Spleen (tissue), 11 donors: ENCODE measurements at regions not wholly inside any gene's neighbourhood (a gene's known extent, or its start where the extent isn't known, plus 50 kb on each side); places are given as distances from the start of the nearest gene placed in this dataset.

Source experiments
- DNase-seq: peaks from one replicate; pipeline ENCODE4 v3.0.0-alpha.2; 2020
- H3K27ac ChIP-seq, 8 donors: fragments of 200-600 bp; sonication (generic) in 7 of 8; 1 replicate in 4 of 8; 2 replicates in 4 of 8; pipeline versions ENCODE4 v1.5.0 to v1.8.0; 2016 to 2021; ENCODE audit warnings: inconsistent platforms in 4 of 8, mild to moderate bottlenecking in 4 of 8, moderate library complexity in 1 of 8
- H3K27me3 ChIP-seq, 7 donors: fragments of 200-600 bp; sonication (generic) in 6 of 7; replicated peaks in 1 of 7; 1 replicate in 4 of 7; 2 replicates in 3 of 7; pipeline versions ENCODE4 v1.5.0 to v1.8.0; 2016 to 2021; ENCODE audit warnings: inconsistent platforms in 3 of 7, mild to moderate bottlenecking in 1 of 7
- H3K36me3 ChIP-seq, 6 donors: fragments of 200-600 bp; sonication (generic) in 5 of 6; 1 replicate in 4 of 6; 2 replicates in 2 of 6; pipeline versions ENCODE4 v1.5.0 to v1.8.0; 2016 to 2021; ENCODE audit warnings: inconsistent platforms in 2 of 6
- H3K4me1 ChIP-seq, 6 donors: fragments of 200-600 bp; sonication (generic) in 5 of 6; 1 replicate in 3 of 6; 2 replicates in 3 of 6; pipeline versions ENCODE4 v1.5.0 to v1.8.0; 2016 to 2021; ENCODE audit warnings: inconsistent platforms in 3 of 6
- H3K4me3 ChIP-seq, 8 donors: fragments of 200-600 bp; sonication (generic) in 7 of 8; 1 replicate in 4 of 8; 2 replicates in 4 of 8; pipeline versions ENCODE4 v1.5.0 to v1.8.0; 2016 to 2021; ENCODE audit warnings: inconsistent platforms in 4 of 8, mild to moderate bottlenecking in 4 of 8, moderate library complexity in 2 of 8
- H3K9me3 ChIP-seq, 8 donors: fragments of 200-600 bp; sonication (generic) in 7 of 8; 1 replicate in 4 of 8; 2 replicates in 4 of 8; pipeline versions ENCODE4 v1.5.0 to v1.8.0; 2016 to 2021; ENCODE audit warnings: inconsistent platforms in 4 of 8
- CTCF ChIP-seq, 11 experiments: fragments of 200-600 bp in 7 of 11; fragments of 450-650 bp in 4 of 11; sonication (generic) in 4 of 11; IDR thresholded peaks in 8 of 11; conservative IDR thresholded peaks in 3 of 11; 1 replicate in 7 of 11; 2 replicates in 4 of 11; pipeline versions ENCODE4 v1.4.0 to v1.8.0; 2016 to 2021; ENCODE audit warnings: antibody characterized with exemption in 11 of 11, inconsistent platforms in 4 of 11, mild to moderate bottlenecking in 1 of 11
- POLR2A ChIP-seq, 3 donors: fragments of 450-650 bp; IDR thresholded peaks; one replicate each; pipeline ENCODE4 v1.5.1; 2017; ENCODE audit warnings: antibody characterized with exemption in 3 of 3, mild to moderate bottlenecking in 1 of 3
- POLR2AphosphoS5 ChIP-seq, 3 donors: sonication (generic); formaldehyde crosslinking; IDR thresholded peaks; one replicate each; pipeline ENCODE4 v1.5.1; 2017; ENCODE audit warnings: antibody characterized with exemption in 3 of 3
- WGBS, 5 donors: extraction: QIAGEN DNeasy Blood & Tissue Kit in 3 of 5; methylation state at CpG; one replicate each; pipeline versions ENCODE4 v1.1.5 to v1.1.7; 2013 to 2018; 5-methylcytosine and 5-hydroxymethylcytosine counted together
- intact Hi-C: fragments of 100-400 bp; cut with DNase I; formaldehyde crosslinking; loops from one replicate; pipeline ENCODE4 v1.15.0; 2023; ENCODE audit warnings: low total_unique reads
- donor health status: healthy with polysubstance abuse.
- donor health status: DM: no; HTN: no; CAD: no; lungs with moderate emphysema.
- donor health status: DM: no; HTN: no; CAD: no.
- donor health status: Bipolar disorder and iron deficiency.
- donor health status: healthy.
- donor health status: DM: no; HTN: no; CAD: no.
- donor health status: DM: yes; HTN: yes; CAD: no.

- H3K36me3 ChIP-seq, result no peaks in the 10 kb centered on the region
- WGBS, 5 donors, result 32 to 44% (median 40%) methylated on average over 5 of the region's 5 CpGs
- peaks cover 0 to 11% (median 0%) of the 10 kb centered on the region in 8 donors for H3K9me3 ChIP-seq
- no peak overlapping the region for H3K4me3 ChIP-seq
- no peak for TF ChIP-seq POLR2AphosphoS5 (IDR thresholded peaks at IDR 0.05)
- no peak for TF ChIP-seq POLR2A (IDR thresholded peaks at IDR 0.05)
- no peak for TF ChIP-seq CTCF (IDR thresholded peaks at IDR 0.05 in 8 of 11, conservative IDR thresholded peaks at IDR 0.05 in 3 of 11)
- DNase-seq, result no peak
- no peak overlapping the region for H3K27ac ChIP-seq
- H3K4me1 ChIP-seq, result no peaks in the 10 kb centered on the region
- intact Hi-C loops, result no loop called here
- no peaks in the 10 kb centered on the region for H3K27me3 ChIP-seq
Observed at GRCh38 chr3:95424279-95424678, 1361.4 kb downstream of the NSUN3 start.

- WGBS, 5 donors, result 0 to 24% (median 22%) methylated on average over 1 of the region's 1 CpG
- Histone ChIP-seq H3K27ac (no peak overlapping the region), H3K9me3 (peaks cover 0 to 12% (median 0%) of the 10 kb centered on the region in 8 donors), H3K4me1 (no peaks in the 10 kb centered on the region), H3K27me3 (no peaks in the 10 kb centered on the region), H3K36me3 (no peaks in the 10 kb centered on the region), H3K4me3 (no peak overlapping the region)
- TF ChIP-seq POLR2AphosphoS5 (IDR thresholded peaks at IDR 0.05) (no peak), CTCF (IDR thresholded peaks at IDR 0.05 in 8 of 11, conservative IDR thresholded peaks at IDR 0.05 in 3 of 11) (no peak), POLR2A (IDR thresholded peaks at IDR 0.05) (no peak)
- intact Hi-C loops, result no loop called here
- no peak for DNase-seq
Observed at GRCh38 chr3:95434491-95434890, 1371.6 kb downstream of the NSUN3 start.

- no peaks in the 10 kb centered on the region for H3K4me1 ChIP-seq
- H3K27ac ChIP-seq, result no peak overlapping the region
- no peak for TF ChIP-seq POLR2A (IDR thresholded peaks at IDR 0.05)
- TF ChIP-seq POLR2AphosphoS5 (IDR thresholded peaks at IDR 0.05), result no peak
- TF ChIP-seq CTCF (IDR thresholded peaks at IDR 0.05 in 8 of 11, conservative IDR thresholded peaks at IDR 0.05 in 3 of 11), result no peak
- H3K9me3 ChIP-seq, result peaks cover 0 to 5% (median 0%) of the 10 kb centered on the region in 8 donors
- H3K27me3 ChIP-seq, result no peaks in the 10 kb centered on the region
- no peak overlapping the region for H3K4me3 ChIP-seq
- no peaks in the 10 kb centered on the region for H3K36me3 ChIP-seq
- no peak for DNase-seq
- intact Hi-C loops, result no loop called here
Observed at GRCh38 chr3:95437409-95437808, 1374.5 kb downstream of the NSUN3 start.

GRCh38 chr3:95438274-95438673 lies 1375.4 kb downstream of the NSUN3 start:
- TF ChIP-seq POLR2AphosphoS5 (IDR thresholded peaks at IDR 0.05) (no peak), CTCF (IDR thresholded peaks at IDR 0.05 in 8 of 11, conservative IDR thresholded peaks at IDR 0.05 in 3 of 11) (no peak), POLR2A (IDR thresholded peaks at IDR 0.05) (no peak)
- no peaks in the 10 kb centered on the region for H3K27me3 ChIP-seq
- H3K4me1 ChIP-seq, result no peaks in the 10 kb centered on the region
- no peak overlapping the region for H3K27ac ChIP-seq
- no peaks in the 10 kb centered on the region for H3K36me3 ChIP-seq
- no peak overlapping the region for H3K4me3 ChIP-seq
- intact Hi-C loops, result no loop called here
- peaks cover 0 to 5% (median 0%) of the 10 kb centered on the region in 8 donors for H3K9me3 ChIP-seq
- no peak for DNase-seq
